NOMO-1 treated with dmso at 0.1 percent for 144 hours (cell line): ENCODE measurements at regions not wholly inside any gene's neighbourhood (a gene's known extent, or its start where the extent isn't known, plus 50 kb on each side); places are given as distances from the start of the nearest gene placed in this dataset.
A peak's percentile ranks its signal among the peaks of the same experiment; 100 is the strongest.
"Not testable (repeated sequence)": the region's sequence is repeated elsewhere in the genome, so short reads cannot be mapped to it uniquely, and the experiment has no call there.

ENCODE experiments used
- DNase-seq: peaks from one replicate; lab custom pipeline; 2025; ENCODE audit not compliant: unreplicated experiment; lab: John Stamatoyannopoulos, UW

DNA sequence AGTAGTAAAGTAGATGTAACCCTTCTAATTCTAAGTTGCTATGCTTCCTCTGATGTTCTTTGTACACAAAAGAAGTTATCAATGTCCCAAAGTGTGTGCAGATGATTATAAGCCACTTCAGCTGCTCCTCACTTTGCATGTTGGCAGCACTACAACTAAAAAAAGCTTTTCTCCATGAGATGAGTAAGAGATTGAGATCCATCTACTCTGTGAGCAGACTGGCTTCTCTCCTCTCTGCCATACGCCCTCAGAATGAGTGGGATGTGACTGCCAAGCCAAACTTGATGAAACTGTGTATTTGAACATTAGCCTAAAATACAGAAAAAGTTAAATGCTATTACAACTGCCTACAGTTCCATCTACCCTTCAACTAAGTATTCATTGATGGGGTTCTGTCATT lies 102.9 kb upstream of the ETV1 start:
- no peak for DNase-seq

DNA sequence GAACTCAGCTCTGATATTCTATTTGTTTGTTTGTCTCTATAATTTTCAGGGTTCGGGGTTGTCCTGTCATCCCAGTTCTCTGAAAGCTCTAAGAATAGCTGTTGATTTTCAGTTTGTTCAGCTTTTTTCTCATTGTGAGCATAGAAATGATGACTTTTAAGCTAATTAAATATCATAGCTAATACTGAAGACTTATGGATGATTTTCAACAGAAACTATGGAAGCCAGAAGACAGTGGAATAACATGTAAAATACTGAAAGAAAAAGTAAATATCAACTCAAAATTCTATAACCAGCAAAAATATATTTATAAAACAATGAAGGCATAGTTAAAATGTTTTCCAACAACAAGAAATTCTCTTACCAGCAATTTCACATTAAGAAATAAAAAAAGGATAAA lies 96.4 kb upstream of the ETV1 start:
- no peak for DNase-seq

DNA sequence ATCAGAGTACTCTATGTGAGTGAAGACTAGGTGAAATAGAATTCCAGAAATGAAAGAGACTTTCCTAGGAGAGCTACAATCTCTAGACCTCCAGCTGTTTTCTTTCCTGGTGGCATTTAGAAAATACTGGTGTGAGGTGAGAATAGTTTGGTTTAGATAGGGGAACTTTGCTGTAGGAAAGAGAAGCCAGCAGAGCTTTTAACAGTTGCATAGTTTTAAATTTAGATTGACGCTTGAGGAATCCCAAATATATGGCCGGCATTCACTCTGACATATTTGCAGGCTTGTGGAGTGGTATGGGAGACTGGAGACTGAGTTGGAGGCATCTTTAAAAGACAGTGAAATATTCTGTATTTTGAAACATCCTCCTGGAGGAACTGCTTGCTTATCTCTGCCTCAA lies 94.3 kb upstream of the ETV1 start:
- DNase-seq: no peak

DNA sequence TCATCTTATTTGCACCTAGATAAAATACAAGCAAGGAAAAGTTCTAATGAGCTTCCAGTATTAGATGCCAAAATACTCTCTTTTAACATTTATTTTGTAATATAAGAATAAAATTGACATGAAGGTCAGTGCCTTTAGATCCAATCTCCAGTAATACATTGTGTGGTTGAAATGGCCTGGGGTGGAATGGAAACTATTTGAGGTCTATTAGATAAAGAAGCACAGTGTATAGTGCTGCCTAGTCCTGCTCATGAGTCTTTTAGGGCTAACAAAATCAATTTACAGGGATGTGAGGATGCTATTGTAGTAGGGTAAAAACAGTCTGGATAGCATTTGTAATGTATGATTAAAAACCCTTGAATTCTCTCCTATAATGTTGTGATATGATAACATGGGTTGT lies 84.5 kb upstream of the ETV1 start:
- no peak for DNase-seq

DNA sequence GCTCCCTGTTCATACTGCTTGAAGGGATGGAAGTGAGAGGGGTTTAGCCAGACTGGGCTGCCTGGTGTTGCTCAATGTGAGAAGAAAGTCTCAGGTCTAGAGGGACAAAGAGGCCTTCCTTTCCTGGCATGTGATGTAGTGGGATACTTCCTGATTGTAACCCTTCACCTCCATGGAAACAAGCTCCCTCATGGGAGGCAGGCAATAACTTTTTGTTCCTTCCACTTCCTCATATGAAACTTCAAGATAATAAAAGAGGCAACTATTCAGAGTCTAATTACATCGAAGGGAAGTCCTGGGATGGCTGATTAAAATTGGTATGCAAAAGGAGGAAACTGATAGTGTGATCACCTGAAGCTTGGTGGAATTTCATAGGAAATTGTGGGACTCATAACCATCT lies 84.1 kb upstream of the ETV1 start:
- DNase-seq: no peak

DNA sequence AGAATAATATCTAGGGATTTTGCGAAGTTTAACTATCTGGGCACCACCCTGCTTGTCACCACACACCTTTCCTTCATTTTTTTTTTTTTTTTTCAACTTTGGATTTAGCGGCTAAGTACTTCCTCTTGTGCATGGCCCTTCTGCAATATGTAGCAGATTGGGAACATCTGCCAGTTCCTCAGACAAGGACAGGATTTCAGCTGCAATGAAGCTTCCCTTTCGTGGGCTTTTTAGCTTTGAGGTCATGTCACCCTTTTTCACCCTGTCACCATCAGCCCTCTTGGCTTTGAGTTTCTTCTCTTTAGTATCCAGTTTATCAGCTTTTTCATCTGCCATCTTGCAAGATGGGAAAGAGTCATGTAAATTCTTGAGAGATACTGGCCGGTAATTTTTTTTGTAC lies 81.6 kb upstream of the ETV1 start:
- DNase-seq: no peak

DNA sequence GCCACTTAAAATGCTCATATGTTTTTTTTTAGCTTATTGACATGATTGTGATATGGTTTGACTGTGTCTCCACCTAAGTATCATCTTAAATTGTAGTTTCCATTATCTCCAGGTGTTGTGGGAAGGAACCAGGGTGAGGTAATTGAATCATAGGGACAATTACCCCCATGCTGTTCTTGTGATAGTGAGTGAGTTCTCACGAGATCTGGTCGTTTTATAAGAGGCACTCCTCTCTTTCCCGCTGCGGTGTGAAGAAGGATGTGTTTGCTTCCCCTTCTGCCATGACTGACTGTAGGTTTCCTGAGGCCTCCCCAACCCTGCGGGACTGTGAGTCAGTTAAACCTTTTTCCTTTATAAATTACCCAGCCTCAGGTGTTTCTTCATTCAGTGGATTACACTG lies 80.5 kb upstream of the ETV1 start:
- DNase-seq: no peak

DNA sequence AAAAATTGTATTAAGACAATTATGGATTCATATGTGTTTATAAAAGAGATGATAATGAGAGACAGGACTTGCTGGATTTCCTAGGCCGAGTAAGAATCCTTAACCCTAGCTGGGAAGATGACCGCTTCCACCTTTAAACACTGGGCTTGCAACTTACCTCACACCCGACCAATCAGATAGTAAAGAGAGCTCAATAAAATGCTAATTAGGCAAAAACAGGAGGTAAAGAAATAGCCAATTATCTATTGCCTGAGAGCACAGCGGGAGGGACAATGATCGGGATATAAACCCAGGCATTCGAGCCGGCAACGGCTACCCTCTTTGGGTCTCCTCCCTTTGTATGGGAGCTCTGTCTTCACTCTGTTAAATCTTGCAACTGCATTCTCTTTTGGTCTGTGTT lies 77.3 kb upstream of the ETV1 start:
- not testable (repeated sequence) for DNase-seq

DNA sequence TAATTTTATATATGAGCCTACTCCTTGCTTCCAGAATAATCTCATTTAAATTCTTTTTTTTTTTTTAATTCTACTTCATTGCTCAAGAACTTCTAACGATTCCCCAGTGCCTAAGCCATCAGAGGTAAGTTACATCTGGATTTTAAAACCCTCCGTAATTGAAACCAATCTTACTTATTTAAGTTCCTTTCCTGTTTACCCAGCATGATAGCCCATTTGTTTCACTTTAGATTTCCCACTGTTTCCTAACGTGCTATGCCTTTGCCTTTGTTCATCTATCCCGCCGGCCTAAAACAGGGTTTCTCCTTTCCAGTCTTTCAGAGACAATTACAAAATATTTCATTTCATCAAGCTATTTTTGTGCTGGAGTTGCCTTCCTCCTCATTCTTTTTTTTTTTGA lies 75.8 kb upstream of the ETV1 start:
- no peak for DNase-seq

DNA sequence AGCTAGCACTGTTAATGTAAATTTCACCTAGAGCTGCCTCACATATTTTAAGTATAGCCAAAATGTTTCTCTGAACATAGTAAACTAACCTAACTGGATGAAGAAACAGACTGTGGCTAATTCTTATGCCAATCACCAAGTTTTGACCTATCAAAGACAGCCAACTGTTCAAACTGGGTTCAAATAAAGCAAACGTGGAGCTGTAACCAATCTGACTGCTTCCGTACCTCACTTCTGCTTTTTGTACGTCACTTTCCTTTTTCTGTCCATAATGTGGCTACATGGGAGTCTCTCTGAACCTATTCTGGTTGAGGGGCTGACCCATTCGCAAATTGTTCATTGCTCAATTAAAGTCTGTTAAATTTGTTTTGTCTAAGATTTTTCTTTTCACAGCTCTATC lies 66.3 kb upstream of the ETV1 start:
- DNase-seq: no peak

DNA sequence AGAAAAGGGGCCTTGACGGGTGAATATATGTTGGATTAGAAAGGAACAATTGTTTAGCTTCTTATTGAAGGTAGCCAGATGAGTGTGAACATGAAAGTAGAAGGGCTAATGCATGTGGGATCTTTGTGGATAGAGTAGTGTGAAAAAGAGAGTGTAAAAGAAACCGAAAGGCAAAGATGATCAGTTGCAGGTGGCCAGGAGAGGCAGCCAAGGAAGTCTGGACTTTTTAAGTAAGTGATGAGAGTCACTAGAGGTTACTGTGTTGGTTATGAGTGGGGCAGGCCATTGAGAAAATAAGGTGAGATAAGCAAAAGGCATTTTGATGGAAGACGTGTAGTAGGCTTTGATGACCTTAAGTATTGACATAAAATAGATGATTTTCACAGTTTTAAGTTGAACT lies 64.7 kb upstream of the ETV1 start:
- DNase-seq: no peak

DNA sequence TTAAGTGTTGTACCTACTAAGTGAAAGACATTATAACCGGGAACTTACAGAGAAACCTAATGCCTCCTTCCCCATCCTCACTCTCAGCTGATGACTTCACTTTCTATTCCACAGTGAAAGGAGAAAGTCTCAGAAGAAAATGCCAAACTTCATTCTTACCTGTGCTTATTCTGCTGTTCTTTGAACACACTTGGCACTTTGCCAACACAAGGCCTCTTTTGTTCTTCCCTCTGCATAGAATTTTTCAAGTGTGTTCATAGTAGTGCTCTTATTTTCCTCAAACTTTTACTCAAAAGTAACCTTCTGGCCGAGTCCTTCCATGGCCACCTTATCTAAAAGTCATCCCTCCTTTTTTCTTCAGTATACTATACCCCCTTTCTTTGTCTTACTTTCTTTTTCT lies 59.4 kb upstream of the ETV1 start:
- DNase-seq: no peak

DNA sequence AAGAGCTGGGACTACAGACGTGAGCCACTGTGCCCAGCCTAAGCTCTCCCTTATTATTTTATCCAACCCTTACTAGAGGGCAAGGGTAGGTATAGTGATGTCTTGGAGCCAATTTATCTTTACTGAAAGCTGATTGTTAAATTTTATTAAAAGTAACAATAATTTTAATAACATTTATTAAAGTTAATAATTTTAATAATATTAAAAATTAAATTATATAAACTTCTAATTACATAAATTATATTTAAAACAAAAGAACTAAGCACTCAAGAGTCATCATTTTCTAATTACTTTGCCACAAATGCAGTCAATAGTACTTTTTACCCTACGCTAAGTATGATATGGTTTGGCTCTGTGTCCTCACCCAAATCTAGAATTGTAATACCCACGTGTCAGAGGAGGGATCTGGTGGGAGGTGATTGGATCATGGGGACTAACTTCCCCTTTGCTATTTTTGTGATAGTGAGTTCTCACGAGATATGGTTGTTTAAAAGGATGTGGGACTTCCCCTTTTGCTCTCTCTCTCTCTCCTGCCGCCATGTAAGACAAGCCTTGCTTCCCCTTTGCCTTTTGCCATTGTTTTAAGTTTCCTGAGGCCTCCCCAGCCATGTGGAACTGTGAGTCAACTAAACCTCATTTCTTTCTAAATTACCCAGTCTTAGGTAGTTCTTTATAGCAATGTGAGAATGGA lies 58.4 kb upstream of the ETV1 start:
- DNase-seq: peak; percentile 20

DNA sequence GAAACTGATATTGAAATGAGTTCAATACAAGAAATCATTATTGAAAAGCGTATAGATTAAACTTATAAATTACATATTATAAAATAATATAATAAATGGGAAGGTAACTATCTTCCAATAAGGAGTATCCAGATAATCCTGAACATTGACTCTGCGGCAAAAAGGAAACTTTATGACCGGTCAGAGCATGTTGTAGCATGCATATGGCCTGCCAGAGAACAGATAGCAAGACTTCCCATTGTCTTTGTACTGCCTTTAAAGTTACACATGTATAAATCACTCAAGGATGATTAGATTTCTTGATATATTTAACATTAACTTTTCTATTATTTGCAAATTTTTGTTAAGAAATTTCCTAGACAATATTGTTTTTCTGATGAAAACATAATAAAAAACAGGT lies 56.2 kb upstream of the ETV1 start:
- DNase-seq: no peak

DNA sequence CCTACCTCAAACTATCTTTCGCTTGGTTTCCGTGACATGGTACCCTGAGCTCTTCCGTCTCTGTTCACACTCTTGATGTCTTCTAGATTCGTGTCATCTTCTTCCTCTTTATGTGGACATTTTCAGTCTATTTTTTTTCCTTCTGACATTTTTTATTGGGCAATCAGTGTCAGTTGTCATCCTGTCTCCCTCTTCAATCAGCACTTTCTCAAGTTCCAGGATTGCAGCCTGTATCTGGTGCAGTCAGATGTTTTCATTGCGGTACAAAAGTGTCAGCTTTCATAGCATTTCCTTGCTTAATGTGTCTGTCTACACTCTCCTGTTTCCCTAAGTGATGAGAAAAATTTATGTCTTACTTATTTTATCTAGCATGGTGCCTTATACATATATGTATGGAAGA lies 51.1 kb upstream of the ETV1 start:
- no peak for DNase-seq
